HL-60 (cell line): ENCODE measurements at regions not wholly inside any gene's neighbourhood (a gene's known extent, or its start where the extent isn't known, plus 50 kb on each side); places are given as distances from the start of the nearest gene placed in this dataset.

Experiments used
- POLR2AphosphoS5 ChIP-seq: IDR thresholded peaks from 2 replicates; pipeline ENCODE4 v1.6.1; 2012; ENCODE audit warnings: low read depth
- SPI1 ChIP-seq: IDR thresholded peaks from 2 replicates; pipeline ENCODE4 v1.6.1; 2012; ENCODE audit warnings: low read depth, mild to moderate bottlenecking, borderline replicate concordance
- TF ChIP-seq, protein P1 (sequence below): IDR thresholded peaks from one replicate; pipeline ENCODE4 v1.5.1; 2011; ENCODE audit warnings: low read length, control low read depth, inconsistent platforms; ENCODE audit not compliant: insufficient read depth

DNA sequence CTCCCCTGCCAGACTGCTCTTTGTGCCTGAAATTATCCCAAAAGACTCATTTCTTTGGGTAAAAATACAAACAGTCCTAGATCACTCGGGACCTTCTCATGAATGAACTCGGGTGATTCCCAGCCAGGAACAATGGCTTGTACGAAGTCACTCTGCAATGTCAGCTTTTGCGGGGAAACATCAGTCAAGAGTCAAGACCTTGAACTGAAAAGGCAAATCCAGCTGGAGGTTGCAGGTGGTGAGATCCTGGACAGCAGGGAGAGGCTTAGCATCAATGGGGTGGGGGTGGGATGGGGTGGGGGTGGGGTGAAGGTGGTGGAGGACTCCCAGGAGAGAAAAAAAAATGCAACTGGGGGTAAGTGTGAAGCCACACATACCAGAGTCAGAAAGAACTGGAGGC is 115.0 kb upstream of the SLC25A33 start:
- TF ChIP-seq SPI1 (no peak), POLR2AphosphoS5 (no peak)
- TF ChIP-seq, protein P1, sequence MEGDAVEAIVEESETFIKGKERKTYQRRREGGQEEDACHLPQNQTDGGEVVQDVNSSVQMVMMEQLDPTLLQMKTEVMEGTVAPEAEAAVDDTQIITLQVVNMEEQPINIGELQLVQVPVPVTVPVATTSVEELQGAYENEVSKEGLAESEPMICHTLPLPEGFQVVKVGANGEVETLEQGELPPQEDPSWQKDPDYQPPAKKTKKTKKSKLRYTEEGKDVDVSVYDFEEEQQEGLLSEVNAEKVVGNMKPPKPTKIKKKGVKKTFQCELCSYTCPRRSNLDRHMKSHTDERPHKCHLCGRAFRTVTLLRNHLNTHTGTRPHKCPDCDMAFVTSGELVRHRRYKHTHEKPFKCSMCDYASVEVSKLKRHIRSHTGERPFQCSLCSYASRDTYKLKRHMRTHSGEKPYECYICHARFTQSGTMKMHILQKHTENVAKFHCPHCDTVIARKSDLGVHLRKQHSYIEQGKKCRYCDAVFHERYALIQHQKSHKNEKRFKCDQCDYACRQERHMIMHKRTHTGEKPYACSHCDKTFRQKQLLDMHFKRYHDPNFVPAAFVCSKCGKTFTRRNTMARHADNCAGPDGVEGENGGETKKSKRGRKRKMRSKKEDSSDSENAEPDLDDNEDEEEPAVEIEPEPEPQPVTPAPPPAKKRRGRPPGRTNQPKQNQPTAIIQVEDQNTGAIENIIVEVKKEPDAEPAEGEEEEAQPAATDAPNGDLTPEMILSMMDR, result no peak
